ENCODE measurements at regions not wholly inside any gene's neighbourhood (a gene's known extent, or its start where the extent isn't known, plus 50 kb on each side); places are given as distances from the start of the nearest gene placed in this dataset.

- TF ChIP-seq CTCF (IDR thresholded peaks at IDR 0.05) (no peak), POLR2A (IDR thresholded peaks at IDR 0.05) (no peak), POLR2AphosphoS5 (IDR thresholded peaks at IDR 0.05) (no peak), EP300 (IDR thresholded peaks at IDR 0.05) (no peak)
Observed at GRCh38 chr16:66263973-66264310, 102.5 kb upstream of the CDH5 start.

All from suprapubic skin (tissue), 4 donors.